KMS-11 (cell line): ENCODE measurements at regions not wholly inside any gene's neighbourhood (a gene's known extent, or its start where the extent isn't known, plus 50 kb on each side); places are given as distances from the start of the nearest gene placed in this dataset.

Experiments
- H2AFZ ChIP-seq: fragments of 200-600 bp; sonication (generic); 2 replicates; pipeline ENCODE4 v1.6.1; 2016; ENCODE audit warnings: antibody characterized with exemption, mixed run types, low read depth
- H3K27ac ChIP-seq: fragments of 200-600 bp; sonication (generic); 2 replicates; pipeline ENCODE4 v1.6.1; 2016; ENCODE audit warnings: mild to moderate bottlenecking, mixed run types
- H3K27me3 ChIP-seq: fragments of 200-600 bp; sonication (generic); 2 replicates; pipeline ENCODE4 v1.6.1; 2017; ENCODE audit warnings: mild to moderate bottlenecking, low read depth, mixed run types, moderate library complexity; ENCODE audit not compliant: insufficient read depth
- H3K36me3 ChIP-seq: fragments of 200-600 bp; sonication (generic); 2 replicates; pipeline ENCODE4 v1.6.1; 2017; ENCODE audit warnings: mild to moderate bottlenecking, mixed run types; ENCODE audit not compliant: insufficient read depth
- H3K4me1 ChIP-seq: fragments of 200-600 bp; sonication (generic); 2 replicates; pipeline ENCODE4 v1.6.1; 2016; ENCODE audit warnings: mild to moderate bottlenecking, low read depth, mixed run types; ENCODE audit not compliant: poor library complexity, severe bottlenecking
- H3K4me2 ChIP-seq: fragments of 200-600 bp; sonication (generic); 2 replicates; pipeline ENCODE4 v1.7.0; 2016; ENCODE audit warnings: mild to moderate bottlenecking, mixed run types
- H3K4me3 ChIP-seq: fragments of 200-600 bp; sonication (generic); IDR thresholded peaks from 2 replicates; pipeline ENCODE4 v1.6.1; 2017; ENCODE audit warnings: low read depth, low read length, mixed read lengths; ENCODE audit not compliant: insufficient read depth
- H3K79me2 ChIP-seq: fragments of 200-600 bp; sonication (generic); 2 replicates; pipeline ENCODE4 v1.6.1; 2016; ENCODE audit warnings: low read depth, mixed run types; ENCODE audit not compliant: insufficient read depth
- H3K9ac ChIP-seq: fragments of 200-600 bp; sonication (generic); 2 replicates; pipeline ENCODE4 v1.6.1; 2016; ENCODE audit warnings: mild to moderate bottlenecking, mixed run types
- H4K20me1 ChIP-seq: fragments of 200-600 bp; sonication (generic); 2 replicates; pipeline ENCODE4 v1.6.1; 2016; ENCODE audit warnings: mild to moderate bottlenecking, mixed run types; ENCODE audit not compliant: insufficient read depth
- TF ChIP-seq, protein P1 (sequence below): fragments of 200-600 bp; sonication (generic); conservative IDR thresholded peaks from 2 replicates; pipeline ENCODE4 v1.6.1; 2017; ENCODE audit warnings: low read depth, mild to moderate bottlenecking, antibody characterized with exemption, low read length, moderate library complexity, mixed read lengths

DNA sequence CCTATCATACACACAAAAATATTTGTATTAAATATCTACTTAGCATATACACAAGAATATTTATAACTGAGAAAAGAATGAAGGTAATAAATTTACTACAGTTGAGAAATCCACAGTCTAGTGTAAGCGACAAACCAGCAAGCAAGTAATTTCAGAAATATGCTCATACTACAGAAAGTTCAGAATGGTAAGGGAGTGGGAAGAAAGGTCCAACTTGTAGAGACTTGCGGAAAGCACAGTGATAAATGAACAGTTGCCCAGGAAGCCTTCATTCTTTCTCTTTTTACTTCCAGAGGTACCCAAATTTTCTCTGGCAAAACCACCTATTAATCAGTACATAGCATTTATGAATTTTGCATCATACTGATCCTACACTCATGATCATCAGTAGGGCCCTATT, 438.1 kb upstream of the PCDH10 start:
- no peaks in the 10 kb centered on the region for H3K36me3 ChIP-seq
- TF ChIP-seq, protein P1, sequence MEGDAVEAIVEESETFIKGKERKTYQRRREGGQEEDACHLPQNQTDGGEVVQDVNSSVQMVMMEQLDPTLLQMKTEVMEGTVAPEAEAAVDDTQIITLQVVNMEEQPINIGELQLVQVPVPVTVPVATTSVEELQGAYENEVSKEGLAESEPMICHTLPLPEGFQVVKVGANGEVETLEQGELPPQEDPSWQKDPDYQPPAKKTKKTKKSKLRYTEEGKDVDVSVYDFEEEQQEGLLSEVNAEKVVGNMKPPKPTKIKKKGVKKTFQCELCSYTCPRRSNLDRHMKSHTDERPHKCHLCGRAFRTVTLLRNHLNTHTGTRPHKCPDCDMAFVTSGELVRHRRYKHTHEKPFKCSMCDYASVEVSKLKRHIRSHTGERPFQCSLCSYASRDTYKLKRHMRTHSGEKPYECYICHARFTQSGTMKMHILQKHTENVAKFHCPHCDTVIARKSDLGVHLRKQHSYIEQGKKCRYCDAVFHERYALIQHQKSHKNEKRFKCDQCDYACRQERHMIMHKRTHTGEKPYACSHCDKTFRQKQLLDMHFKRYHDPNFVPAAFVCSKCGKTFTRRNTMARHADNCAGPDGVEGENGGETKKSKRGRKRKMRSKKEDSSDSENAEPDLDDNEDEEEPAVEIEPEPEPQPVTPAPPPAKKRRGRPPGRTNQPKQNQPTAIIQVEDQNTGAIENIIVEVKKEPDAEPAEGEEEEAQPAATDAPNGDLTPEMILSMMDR: no peak
- H4K20me1 ChIP-seq: no peaks in the 10 kb centered on the region
- H3K27ac ChIP-seq: no peak overlapping the region
- no peaks in the 10 kb centered on the region for H3K79me2 ChIP-seq
- H3K4me1 ChIP-seq: peaks cover 5% of the 10 kb centered on the region
- no peak overlapping the region for H2AFZ ChIP-seq
- H3K9ac ChIP-seq: no peak overlapping the region
- no peak overlapping the region for H3K4me3 ChIP-seq
- H3K27me3 ChIP-seq: no peaks in the 10 kb centered on the region
- no peak overlapping the region for H3K4me2 ChIP-seq

DNA sequence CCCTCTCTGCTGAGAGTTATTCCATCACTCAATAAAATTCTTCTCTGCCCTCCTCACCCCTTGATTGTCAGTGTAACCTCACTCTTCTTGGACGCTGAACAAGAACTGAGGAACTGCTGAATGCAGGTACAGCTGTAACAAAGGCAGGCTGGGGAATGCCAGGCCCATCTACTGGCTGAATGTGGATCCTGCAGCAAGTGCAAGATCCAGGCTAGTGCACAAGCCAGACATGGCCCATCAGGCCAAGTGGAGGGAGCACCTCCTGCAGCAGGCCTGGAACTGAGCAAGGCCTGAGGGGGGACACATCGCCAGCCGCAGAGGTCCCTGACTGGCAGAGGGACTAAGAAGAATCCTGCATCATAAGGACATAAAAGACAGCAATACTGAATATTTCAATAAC, 411.8 kb upstream of the PCDH10 start:
- no peak overlapping the region for H2AFZ ChIP-seq
- H3K79me2 ChIP-seq: no peaks in the 10 kb centered on the region
- TF ChIP-seq, protein P1: no peak
- no peaks in the 10 kb centered on the region for H4K20me1 ChIP-seq
- H3K4me2 ChIP-seq: no peak overlapping the region
- H3K36me3 ChIP-seq: no peaks in the 10 kb centered on the region
- no peak overlapping the region for H3K27ac ChIP-seq
- H3K27me3 ChIP-seq: no peaks in the 10 kb centered on the region
- H3K4me1 ChIP-seq: peaks cover 17% of the 10 kb centered on the region
- H3K9ac ChIP-seq: no peak overlapping the region
- H3K4me3 ChIP-seq: no peak overlapping the region

GRCh38 chr4:132759199-132759780, 389.8 kb upstream of the PCDH10 start:
- no peaks in the 10 kb centered on the region for H3K27me3 ChIP-seq
- no peak overlapping the region for H3K4me2 ChIP-seq
- no peaks in the 10 kb centered on the region for H3K4me1 ChIP-seq
- H3K9ac ChIP-seq: no peak overlapping the region
- no peak overlapping the region for H3K4me3 ChIP-seq
- TF ChIP-seq, protein P1: no peak
- no peak overlapping the region for H2AFZ ChIP-seq
- no peaks in the 10 kb centered on the region for H3K79me2 ChIP-seq
- no peaks in the 10 kb centered on the region for H3K36me3 ChIP-seq
- H3K27ac ChIP-seq: no peak overlapping the region
- H4K20me1 ChIP-seq: no peaks in the 10 kb centered on the region

GRCh38 chr4:132763465-132763864, 385.6 kb upstream of the PCDH10 start:
- no peaks in the 10 kb centered on the region for H4K20me1 ChIP-seq
- no peaks in the 10 kb centered on the region for H3K79me2 ChIP-seq
- no peaks in the 10 kb centered on the region for H3K36me3 ChIP-seq
- TF ChIP-seq, protein P1: no peak
- H3K4me1 ChIP-seq: no peaks in the 10 kb centered on the region
- H3K27ac ChIP-seq: no peak overlapping the region
- no peak overlapping the region for H3K9ac ChIP-seq
- H3K4me3 ChIP-seq: no peak overlapping the region
- no peaks in the 10 kb centered on the region for H3K27me3 ChIP-seq
- H2AFZ ChIP-seq: no peak overlapping the region
- H3K4me2 ChIP-seq: no peak overlapping the region
